Left renal pelvis (tissue), 4 donors: ENCODE measurements at regions not wholly inside any gene's neighbourhood (a gene's known extent, or its start where the extent isn't known, plus 50 kb on each side); places are given as distances from the start of the nearest gene placed in this dataset.

Experiments used
- DNase-seq, 4 donors: peaks; one replicate each; pipeline ENCODE4 v3.0.0-alpha.2; 2013; ENCODE audit warnings: low read depth in 4 of 4, low spot score in 3 of 4

DNA sequence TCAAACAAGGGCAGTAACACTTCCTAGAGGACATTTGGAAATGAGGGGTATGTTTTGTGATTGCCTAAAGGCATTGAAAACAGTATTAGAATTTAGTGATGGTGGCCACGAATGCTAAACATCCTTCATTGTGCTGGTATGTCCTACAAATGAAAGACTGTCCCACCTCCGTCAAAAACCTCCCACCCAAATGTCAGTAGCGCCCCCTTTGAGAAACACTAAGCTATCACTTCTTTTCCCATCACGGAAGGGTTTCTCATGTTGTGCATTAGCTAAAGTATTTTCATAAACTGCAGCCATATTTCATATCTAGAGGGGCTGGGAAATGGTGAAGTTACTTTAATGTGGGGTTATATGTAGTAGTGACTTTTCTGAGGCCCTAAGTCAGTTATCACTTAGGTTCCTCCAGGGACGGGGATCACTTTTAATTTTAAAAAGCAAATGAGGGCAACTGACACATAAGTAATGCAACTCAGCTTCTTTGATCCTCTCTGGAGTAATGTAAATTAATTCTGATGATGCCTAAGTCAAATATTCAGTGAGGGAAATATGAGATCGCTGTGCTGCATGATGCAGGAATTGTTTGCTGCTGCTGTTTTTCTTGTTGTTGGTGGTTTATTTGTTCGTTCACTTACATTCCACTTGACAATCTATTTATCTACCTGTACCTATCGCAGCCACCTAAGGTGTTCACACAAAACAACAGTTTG is 1403.4 kb upstream of the TENM4 start:
- DNase-seq, result no peak

DNA sequence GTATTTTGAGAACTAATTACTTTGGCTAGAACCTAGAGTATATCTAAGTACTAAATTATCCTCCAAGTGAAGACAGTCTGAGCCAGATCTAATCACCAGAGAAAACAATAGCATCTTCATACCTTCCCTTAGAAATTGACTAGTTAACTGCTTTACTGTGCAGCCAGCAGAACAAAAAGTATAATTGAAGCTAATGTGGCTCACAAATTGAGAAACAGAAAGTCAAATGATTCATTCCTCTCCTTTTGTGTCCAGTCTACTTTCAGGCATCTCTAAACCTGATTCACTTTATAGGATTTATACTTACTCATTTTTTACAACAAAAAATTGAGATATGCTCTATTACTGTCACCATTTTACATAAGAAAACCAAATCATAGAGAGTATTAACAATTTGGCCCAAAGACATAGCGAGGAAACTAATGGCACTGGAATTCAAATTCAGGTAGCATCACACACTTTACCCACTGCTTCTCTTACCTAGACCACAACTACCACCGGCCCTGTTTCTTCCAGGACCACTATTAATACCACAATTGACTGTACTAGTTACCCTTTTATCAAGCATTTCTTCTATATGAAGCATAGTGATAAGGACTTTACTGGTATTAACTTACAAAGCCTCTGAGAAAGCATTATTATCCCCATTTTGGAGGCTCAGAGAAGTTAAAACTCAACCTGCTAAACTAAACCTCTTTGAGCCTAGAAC is 1402.6 kb upstream of the TENM4 start:
- no peak for DNase-seq

DNA sequence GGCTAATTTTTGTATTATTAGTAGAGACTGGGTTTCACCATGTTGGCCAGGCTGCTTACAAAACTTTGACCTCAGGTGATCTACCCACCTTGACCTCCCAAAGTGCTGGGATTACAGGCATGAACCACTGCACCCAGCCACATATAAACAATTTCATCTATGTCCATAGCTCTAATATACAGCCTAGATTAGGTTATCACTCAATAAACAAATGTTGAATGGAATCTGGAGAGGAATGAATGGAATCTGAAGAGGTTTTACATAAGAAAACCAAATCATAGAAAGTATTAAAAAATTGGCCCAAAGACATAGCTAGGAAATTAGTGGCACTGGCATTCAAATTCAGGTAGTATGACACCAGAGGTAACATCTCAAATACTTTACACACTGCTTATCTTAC is 1401.4 kb upstream of the TENM4 start:
- no peak for DNase-seq

DNA sequence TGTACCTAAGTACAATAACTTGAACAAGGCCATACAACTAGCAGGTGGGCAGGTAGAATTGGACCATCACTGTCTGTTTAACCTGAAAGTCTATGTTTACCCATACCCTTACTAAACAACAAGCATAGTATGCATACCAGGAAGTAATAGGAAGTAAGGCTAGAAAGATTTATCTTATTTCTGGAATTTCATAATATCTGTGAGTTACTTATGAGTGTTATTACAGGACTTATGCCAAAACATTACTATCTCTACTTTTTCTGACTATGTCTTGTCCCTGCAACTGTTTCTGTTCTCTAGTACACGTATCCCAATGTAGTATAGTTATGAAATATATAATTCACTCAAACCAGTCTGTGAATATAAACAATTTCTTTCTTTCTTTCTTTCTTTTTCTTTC is 1400.8 kb upstream of the TENM4 start:
- DNase-seq, result no peak

DNA sequence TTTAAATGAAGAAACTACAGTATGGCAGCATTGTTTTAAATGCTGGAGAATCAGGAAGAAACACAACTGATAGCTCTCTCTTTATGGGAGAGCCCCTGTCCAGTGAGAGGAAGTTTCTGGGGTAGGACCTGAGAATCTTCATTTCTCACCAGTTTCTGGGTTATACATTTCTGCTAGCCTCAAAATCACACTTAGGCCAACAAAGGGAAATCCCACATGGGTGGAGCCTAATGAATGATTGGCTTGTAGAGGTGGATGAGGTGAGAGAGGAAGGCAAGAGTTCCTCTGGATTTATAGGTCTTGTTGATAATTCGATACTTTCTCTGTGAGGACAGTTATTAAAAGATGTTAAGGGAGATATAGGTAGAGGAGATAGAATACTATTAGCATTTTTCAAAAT is 1397.3 kb upstream of the TENM4 start:
- DNase-seq, result no peak

DNA sequence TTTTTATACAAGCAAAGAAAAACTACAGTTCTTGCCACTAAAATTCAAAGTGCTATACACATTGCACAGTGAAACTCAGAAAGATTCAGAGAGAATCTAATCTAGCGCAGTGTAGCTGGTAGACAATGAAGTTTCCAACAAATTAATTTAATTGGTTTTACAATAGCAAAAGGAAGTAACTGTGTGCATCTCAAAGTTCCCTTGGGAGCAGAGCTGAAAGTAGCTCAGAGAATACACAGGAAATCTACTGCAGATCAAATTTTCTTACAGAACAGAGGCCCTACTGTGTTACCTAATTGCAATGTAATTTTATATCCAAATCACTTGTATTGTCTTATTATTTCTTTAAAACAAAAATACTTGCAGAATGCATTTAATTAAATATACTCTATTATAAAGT is 1396.2 kb upstream of the TENM4 start:
- no peak for DNase-seq

DNA sequence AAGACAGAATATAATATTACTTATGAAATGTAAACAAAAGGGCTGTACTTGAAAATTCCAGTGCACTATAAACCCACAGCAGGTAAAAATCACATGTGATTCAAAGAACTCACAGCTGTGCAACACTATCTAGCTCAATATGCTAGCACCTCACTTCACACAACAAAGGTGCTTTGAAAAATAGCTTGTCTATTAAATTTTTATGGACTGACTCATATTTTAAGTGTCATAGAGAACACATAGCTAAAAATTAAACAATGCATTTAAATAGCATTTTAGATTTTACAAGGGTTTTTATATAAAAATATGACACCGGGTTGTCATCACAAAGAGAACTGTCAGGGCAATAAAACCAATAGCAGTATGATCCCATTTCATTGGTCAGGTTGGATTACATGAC is 1390.5 kb upstream of the TENM4 start:
- no peak for DNase-seq

DNA sequence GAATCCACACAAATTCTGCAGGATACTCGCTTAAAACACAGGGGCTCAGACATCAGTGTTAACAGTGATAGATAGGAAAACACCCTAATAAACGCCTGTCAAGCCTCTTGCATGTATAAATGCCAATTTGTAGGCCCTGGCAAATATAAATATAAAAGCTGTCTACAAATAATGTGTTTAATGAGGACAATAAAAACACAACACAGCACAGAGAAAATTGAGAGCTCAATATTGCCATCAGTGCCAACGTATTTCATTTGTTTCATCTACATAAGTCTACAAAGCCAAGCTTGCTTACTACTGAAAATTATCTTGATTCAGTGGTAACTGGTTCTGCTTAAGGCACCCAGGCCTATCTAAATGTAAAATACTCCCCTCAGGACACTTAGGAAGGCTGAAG is 1387.0 kb upstream of the TENM4 start:
- DNase-seq, result no peak

DNA sequence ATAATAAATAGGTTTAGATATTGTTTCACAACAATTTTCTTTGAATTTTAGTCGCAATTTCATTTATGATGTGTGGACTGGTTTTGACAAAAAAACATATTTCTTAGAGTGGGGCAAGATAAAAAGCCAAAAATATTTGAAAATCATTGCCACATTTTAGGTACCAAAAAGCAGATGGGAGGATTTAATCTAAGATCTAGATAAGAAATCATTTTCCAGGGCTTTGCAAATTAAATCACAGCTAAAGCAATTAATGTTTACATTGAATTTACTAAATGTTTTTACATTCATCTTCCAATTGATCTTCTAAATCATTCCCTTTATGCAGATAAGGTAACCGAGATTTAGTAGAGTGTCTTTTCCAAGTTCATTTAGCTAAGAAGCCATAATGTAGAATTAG is 1386.0 kb upstream of the TENM4 start:
- no peak for DNase-seq

DNA sequence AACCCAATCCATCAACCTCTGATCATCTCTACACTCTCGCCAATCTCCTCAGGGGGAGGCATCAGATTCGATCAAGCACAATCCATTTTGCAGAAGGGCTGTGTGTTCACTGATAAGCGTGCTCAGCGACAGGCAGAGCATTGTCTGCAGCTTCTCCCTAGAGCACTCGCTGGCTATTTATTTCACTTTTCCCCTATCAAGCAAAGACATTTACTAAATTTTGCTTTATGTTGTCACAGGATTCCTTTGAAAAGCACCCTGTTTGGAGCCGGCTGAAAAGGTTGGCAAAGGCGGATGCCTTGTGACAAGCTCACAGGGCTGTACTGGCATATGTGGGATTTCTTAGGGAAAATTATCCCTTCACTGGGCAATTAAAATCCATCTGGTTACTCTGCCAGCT is 1381.5 kb upstream of the TENM4 start:
- DNase-seq, result no peak

DNA sequence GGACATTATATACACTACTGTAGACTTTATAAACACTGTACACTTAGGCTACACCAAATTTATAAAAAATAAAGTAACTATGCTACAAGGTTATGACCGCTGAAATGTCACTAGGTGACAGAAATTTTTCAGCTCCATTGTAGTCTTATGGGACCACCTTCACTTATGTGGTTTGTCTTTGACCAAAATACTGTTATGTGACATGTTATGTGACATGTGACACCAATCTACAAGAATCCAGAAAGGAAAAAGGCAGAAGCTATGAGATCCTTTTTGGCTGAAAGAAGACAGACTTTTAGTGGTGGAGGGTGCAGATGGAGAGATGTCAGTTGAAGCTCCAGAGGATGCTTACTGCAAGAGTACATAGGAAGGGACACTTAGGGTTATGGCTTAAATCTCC is 1378.4 kb upstream of the TENM4 start:
- no peak for DNase-seq

DNA sequence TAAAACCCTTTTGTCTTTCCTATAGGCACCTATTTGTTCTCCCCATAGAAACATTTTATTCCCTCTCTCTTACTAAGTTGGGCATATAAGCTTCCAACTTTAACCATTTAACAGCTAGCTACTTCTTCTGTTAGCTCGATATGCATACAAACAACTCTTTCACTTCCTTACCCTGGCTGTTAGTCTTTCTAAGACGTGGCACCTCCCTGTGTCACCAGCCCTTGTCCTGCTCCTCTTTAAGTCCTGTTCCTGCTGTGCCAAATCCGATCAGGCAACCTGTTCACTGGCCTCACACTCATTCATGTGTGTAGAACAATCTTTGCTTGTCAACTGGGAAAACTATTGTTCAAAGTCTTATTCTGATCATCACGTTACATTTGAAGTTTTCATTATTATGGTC is 1376.1 kb upstream of the TENM4 start:
- no peak for DNase-seq

DNA sequence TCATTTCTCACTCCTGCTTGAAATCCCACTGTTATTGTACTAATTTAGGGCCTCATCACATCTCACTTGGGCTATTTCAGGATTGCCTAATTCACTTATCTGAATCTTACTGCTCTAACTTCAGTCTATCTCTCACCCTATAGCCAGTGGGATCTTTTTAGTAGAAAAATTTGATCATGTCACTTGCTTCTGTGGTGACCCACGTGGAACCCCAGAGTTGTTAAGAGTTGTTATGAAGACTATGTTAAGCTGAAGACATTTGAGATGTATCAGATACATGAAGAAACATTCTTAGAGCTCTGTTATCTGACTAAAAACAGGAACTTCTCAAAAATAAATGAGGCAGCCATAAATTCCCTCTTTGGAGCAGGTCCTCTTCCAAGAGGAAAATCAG is 1375.6 kb upstream of the TENM4 start:
- DNase-seq, result no peak

DNA sequence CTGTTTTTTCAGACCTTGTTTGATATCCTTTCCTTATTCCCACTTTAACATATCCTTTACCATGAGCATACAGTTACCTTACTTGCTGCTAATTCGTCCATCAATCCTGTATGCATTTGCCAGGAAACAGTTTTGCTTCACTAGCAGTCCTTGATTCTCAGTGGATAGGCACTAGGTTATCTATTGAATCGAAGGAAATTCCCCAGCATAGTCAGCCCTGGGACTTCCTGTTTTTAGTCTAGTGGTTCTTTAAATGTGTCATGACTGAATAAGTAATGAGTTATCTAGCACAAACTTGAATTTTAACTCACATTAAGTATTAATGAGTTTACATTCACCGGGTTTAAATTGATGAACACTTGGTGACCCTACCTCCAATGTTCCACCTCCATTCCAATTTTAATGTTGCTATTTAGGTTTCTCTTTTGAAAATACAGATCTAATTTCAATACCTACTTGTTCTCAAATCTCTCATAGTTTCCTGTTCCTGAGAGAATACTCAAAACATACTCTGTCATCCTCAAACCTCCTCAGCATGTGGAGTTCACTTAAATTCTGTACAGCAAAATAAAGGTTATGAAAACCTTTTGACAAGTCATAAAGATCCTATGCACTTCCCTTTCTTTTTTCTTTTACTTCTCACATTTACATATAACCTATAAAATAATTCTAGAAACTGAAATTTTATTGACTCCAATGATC is 1375.1 kb upstream of the TENM4 start:
- DNase-seq, result no peak

DNA sequence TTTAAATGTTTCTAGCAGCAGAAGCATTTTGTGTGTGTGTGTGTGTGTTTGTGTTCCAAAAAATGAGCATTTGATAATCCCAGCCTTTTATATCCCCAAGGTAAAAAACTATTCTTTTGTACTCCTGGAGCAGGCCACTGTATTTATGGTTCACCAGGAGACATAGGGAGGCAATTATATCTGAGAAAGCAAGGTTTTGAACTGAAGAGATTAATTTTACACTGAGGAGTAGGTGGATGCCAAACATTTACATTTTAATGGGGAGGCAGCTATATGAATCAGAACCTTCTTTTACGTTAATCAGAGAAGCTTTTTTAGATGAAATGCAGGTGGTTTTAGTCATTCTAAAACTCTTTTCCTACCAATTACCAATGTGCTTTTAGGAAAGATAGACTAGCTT is 1374.0 kb upstream of the TENM4 start:
- DNase-seq, result no peak

DNA sequence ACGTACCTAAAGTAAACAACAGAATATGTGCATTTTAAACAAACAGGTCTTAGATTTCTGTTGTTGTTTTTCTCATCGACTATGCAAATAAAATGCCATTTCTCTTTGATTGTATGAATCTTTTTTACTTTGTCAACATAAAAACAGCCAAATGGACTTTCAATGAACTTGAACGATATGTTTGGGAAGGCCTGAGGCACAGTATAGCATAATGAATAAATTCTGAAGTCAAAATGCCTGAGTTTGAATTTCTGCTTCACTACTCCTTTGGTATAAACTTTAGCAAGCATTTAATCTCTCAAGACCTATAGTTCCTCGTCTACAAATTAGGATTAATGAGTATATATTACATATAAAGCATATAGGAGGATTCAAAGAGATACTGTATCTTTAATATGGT is 1369.9 kb upstream of the TENM4 start:
- no peak for DNase-seq

DNA sequence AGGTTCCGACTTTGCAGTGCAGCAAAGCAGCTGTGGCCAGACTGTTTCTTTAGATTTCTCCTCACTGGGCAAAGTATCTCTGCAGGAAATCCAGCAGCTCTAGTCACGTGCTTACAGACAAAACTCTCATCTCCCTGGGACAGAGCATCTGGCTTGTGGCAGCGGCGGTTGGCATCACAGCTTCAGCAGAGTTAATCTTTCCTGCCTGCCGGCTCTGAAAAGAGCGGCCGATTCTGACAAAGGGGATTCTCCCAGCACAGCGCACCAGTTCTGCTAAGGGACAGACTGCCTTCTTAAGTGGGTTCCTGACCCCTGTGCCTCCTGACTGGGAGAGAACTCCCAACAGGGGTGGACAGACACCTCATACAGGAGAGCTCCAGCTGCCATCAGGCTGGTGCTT is 1357.3 kb upstream of the TENM4 start:
- no peak for DNase-seq

DNA sequence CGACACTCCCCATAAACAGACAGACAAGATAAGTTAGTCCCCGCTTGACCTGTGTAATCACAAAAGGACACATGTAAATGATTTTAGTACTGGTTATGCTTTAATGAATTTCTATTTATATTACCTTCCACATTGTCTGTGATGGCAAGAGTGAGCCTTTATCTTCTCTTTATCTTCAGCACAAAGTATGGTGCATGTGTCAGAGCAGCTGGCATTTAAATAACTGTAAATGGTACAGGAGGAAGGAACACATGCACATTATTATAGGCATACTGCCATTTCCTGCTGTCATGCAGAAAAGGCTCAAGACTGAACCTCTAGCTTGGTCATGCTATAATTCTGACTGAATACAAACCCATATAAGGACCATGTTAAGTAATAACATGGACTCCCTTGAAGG is 1342.7 kb upstream of the TENM4 start:
- no peak for DNase-seq

DNA sequence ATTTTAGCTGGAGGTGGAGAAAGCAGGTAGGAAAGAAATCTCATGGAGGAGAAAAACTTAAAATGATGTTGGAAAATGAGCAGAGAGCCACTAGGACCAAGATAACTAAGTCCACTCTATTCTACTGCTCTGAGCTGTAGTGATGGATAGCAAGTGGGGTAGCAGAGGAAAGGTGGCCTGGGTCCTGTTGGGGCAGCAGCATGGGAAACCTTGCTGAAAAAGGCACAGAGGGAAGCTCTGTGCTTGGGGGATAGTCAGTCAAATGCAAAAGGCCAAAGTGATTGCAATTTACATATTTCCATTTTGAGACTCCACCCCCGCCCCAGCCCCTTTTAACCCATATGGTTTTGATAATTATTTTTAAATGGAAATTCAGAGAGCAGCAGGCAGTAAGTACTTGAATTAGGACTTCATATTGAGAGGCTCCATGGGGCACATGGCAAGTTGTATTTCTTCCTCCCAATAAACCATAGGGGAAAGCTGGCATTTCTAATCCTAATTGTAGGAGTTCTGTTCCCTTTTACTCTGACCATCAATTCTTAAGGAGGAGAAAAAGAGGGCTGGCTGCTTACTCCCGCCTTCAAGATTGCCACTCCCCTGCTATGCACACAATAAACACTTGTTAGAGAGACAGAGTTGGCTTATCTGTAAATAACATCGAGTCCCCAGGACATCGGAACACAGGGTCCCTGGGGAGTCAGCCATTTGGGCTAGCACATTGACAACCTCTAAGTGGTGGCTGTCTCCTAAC is 1341.5 kb upstream of the TENM4 start:
- DNase-seq, result no peak

DNA sequence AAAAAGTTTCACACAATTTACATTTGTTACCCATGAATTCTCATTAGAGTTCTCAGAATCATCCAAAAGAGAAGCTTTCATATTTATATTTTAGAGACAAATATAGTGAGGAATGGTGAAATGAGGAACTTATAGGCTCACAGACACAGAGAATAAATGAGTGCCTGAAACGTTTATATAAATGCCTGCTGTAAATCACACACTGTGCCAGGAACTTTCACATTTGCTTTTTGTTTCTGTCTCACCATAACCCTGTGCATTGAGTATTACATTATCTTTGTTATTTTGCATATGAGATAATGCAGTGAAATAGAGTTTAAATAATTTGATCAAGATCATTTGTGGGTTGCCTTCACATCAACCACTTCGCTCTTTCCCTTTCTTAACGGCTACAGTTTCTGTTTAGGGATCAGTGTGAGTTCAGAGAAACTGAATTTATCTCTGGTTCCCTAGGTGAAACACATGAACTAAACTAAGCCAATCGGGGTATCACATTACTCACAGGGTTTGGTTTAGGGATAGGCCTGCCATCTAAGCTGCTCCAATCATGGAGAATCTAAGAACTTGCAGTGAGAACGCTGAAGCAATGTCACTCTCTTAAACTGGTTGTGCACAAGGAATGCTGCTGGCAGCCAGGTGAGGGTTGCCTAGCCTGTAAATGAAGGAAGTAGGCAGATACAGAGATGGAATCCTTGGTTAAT is 1339.2 kb upstream of the TENM4 start:
- no peak for DNase-seq

DNA sequence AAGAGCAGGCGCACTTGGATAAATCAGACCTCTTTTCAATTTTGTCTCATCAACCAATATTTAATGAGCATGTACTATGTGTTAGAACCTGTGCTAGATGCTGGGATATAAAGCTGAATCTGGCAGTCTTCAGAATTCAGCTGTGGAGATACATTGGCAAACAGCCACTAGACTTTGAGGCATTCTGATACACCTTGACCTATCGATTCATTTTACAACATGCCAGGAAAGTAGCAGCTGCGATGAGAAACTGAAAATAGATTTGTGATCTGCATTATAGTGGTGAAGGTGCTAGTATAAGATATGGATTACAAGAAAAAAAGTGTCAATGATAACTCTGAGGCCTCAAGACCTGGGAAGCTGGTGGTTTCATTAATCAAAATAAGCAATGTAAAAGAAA is 1338.1 kb upstream of the TENM4 start:
- DNase-seq, result no peak
